ENCODE measurements at regions not wholly inside any gene's neighbourhood (a gene's known extent, or its start where the extent isn't known, plus 50 kb on each side); places are given as distances from the start of the nearest gene placed in this dataset.

DNA sequence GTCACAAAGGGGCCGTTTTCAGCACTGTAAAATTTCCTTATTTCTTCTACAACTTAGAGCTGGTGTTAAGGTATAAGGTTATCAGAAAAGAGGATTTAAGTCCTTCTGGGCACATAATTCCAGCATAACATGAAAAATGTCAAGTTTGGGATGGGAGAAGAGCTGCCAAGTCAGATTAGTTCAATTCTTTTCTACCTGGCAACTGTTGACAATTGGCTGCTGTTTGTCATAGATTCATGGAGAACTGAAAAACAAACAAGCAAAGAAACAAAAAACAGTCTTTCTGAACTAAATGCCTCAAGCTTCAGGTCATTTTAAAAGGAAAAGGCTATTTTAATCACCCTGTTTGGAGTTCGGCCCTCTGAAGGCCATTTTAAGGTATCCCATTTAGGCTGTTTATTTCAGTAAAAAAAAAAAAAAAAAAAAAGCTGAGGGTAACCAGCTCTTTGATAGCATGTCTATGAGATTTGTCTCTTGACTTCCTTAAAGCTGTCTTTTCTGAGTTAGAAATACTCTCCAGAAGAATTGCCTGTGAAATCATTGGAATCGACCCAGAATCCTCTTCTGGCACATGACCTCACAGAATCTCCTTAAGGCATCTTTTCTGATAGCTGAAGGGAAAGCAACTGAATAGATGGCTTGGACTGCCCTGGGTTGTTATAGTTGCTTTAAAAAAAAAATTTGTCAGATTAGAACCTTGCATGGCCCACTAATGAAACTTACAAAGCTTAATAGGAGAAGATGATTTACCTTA is 173.3 kb downstream of the SEMA6D start:
- no peak for ATAC-seq
- TF ChIP-seq ZFP3 (CRISPR knock-in tag; IDR thresholded peaks at IDR 0.05) (no peak), ZNF70 (CRISPR knock-in tag; IDR thresholded peaks at IDR 0.05) (no peak), ESRRG (CRISPR knock-in tag; IDR thresholded peaks at IDR 0.05) (no peak), RARB (CRISPR knock-in tag; IDR thresholded peaks at IDR 0.05) (no peak), ISL1 (CRISPR knock-in tag; IDR thresholded peaks at IDR 0.05) (no peak), TOX (CRISPR knock-in tag; IDR thresholded peaks at IDR 0.05; ENCODE audit: borderline replicate concordance) (no peak), PPARA (CRISPR knock-in tag; IDR thresholded peaks at IDR 0.05; ENCODE audit: borderline replicate concordance) (no peak), GLIS3 (CRISPR knock-in tag; IDR thresholded peaks at IDR 0.05) (no peak), ZNF8 (CRISPR knock-in tag; IDR thresholded peaks at IDR 0.05) (no peak), CSDC2 (CRISPR knock-in tag; IDR thresholded peaks at IDR 0.05) (no peak), OSR1 (CRISPR knock-in tag; IDR thresholded peaks at IDR 0.05) (no peak), ZC3H10 (CRISPR knock-in tag; IDR thresholded peaks at IDR 0.05) (no peak)
- TF ChIP-seq, protein P1, sequence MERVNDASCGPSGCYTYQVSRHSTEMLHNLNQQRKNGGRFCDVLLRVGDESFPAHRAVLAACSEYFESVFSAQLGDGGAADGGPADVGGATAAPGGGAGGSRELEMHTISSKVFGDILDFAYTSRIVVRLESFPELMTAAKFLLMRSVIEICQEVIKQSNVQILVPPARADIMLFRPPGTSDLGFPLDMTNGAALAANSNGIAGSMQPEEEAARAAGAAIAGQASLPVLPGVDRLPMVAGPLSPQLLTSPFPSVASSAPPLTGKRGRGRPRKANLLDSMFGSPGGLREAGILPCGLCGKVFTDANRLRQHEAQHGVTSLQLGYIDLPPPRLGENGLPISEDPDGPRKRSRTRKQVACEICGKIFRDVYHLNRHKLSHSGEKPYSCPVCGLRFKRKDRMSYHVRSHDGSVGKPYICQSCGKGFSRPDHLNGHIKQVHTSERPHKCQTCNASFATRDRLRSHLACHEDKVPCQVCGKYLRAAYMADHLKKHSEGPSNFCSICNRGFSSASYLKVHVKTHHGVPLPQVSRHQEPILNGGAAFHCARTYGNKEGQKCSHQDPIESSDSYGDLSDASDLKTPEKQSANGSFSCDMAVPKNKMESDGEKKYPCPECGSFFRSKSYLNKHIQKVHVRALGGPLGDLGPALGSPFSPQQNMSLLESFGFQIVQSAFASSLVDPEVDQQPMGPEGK (CRISPR knock-in tag; IDR thresholded peaks at IDR 0.05; ENCODE audit: borderline replicate concordance), result no peak
- TF ChIP-seq, protein P2, sequence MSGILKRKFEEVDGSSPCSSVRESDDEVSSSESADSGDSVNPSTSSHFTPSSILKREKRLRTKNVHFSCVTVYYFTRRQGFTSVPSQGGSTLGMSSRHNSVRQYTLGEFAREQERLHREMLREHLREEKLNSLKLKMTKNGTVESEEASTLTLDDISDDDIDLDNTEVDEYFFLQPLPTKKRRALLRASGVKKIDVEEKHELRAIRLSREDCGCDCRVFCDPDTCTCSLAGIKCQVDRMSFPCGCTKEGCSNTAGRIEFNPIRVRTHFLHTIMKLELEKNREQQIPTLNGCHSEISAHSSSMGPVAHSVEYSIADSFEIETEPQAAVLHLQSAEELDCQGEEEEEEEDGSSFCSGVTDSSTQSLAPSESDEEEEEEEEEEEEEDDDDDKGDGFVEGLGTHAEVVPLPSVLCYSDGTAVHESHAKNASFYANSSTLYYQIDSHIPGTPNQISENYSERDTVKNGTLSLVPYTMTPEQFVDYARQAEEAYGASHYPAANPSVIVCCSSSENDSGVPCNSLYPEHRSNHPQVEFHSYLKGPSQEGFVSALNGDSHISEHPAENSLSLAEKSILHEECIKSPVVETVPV (CRISPR knock-in tag; IDR thresholded peaks at IDR 0.05), result no peak
- TF ChIP-seq, protein P3, sequence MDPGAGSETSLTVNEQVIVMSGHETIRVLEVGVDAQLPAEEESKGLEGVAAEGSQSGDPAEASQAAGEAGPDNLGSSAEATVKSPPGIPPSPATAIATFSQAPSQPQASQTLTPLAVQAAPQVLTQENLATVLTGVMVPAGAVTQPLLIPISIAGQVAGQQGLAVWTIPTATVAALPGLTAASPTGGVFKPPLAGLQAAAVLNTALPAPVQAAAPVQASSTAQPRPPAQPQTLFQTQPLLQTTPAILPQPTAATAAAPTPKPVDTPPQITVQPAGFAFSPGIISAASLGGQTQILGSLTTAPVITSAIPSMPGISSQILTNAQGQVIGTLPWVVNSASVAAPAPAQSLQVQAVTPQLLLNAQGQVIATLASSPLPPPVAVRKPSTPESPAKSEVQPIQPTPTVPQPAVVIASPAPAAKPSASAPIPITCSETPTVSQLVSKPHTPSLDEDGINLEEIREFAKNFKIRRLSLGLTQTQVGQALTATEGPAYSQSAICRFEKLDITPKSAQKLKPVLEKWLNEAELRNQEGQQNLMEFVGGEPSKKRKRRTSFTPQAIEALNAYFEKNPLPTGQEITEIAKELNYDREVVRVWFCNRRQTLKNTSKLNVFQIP (CRISPR knock-in tag; IDR thresholded peaks at IDR 0.05; ENCODE audit: borderline replicate concordance, low read depth), result no peak

DNA sequence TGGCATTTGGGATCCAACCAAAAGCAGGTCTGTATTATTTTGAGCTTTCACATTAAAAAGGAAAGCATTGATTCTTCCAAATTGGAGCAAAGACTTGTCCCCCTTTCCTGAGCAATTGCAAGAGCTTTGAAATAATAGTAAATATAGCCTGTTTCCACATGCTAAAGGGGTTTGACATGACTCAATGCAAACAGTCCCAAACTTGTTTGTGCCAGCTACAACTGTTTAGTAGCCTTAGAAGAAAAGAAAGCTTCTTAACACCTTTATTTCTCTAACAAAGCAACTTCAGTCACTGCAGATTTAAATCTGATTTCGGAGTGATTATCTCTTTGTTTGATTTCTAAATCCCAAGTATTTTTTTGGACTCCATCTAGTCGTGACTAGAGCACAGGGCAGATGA is 180.2 kb downstream of the SEMA6D start:
- TF ChIP-seq ZC3H10 (CRISPR knock-in tag; IDR thresholded peaks at IDR 0.05) (no peak), TOX (CRISPR knock-in tag; IDR thresholded peaks at IDR 0.05; ENCODE audit: borderline replicate concordance) (no peak), SNAI2 (CRISPR knock-in tag; IDR thresholded peaks at IDR 0.05) (no peak), GLIS3 (CRISPR knock-in tag; IDR thresholded peaks at IDR 0.05) (no peak), ZFP30 (CRISPR knock-in tag; IDR thresholded peaks at IDR 0.05) (no peak), ZNF70 (CRISPR knock-in tag; IDR thresholded peaks at IDR 0.05) (no peak), RARB (CRISPR knock-in tag; IDR thresholded peaks at IDR 0.05) (no peak), ISL1 (CRISPR knock-in tag; IDR thresholded peaks at IDR 0.05) (no peak), CSDC2 (CRISPR knock-in tag; IDR thresholded peaks at IDR 0.05) (no peak), ESRRG (CRISPR knock-in tag; IDR thresholded peaks at IDR 0.05) (no peak), ZNF565 (CRISPR knock-in tag; conservative IDR thresholded peaks at IDR 0.05; ENCODE audit: low read depth) (no peak), ZNF8 (CRISPR knock-in tag; IDR thresholded peaks at IDR 0.05) (no peak), ZFP3 (CRISPR knock-in tag; IDR thresholded peaks at IDR 0.05) (no peak), PPARA (CRISPR knock-in tag; IDR thresholded peaks at IDR 0.05; ENCODE audit: borderline replicate concordance) (no peak)
- TF ChIP-seq, protein P3 (CRISPR knock-in tag; IDR thresholded peaks at IDR 0.05; ENCODE audit: borderline replicate concordance, low read depth), result no peak
- no peak for ATAC-seq

DNA sequence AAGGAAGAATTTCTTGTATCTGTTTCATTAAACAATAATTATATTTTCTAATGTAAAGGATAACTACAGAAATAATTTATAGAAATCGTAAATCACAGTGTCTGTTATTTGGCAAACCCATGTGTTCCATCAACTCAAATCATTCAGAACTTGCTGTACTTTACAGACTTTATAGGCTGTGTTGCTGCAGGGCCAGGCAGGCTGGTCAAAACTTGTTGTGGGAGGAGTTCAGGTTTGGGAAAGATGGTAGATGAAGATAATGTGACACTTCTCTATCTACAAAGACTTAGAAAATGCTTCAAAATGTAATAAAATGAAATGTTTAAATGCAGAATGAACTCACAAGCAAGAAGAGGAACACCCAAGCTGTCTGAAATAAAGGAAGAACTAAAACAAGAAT is 183.4 kb downstream of the SEMA6D start:
- TF ChIP-seq OSR1 (CRISPR knock-in tag; IDR thresholded peaks at IDR 0.05) (no peak), RARB (CRISPR knock-in tag; IDR thresholded peaks at IDR 0.05) (no peak), ARNTL (CRISPR knock-in tag; IDR thresholded peaks at IDR 0.05; ENCODE audit: borderline replicate concordance, low read depth) (no peak), ZFP30 (CRISPR knock-in tag; IDR thresholded peaks at IDR 0.05) (no peak), TCF4 (CRISPR knock-in tag; IDR thresholded peaks at IDR 0.05; ENCODE audit: borderline replicate concordance) (no peak), TOX (CRISPR knock-in tag; IDR thresholded peaks at IDR 0.05; ENCODE audit: borderline replicate concordance) (no peak), GLIS3 (CRISPR knock-in tag; IDR thresholded peaks at IDR 0.05) (no peak), BACH2 (CRISPR knock-in tag; IDR thresholded peaks at IDR 0.05; ENCODE audit: borderline replicate concordance) (no peak), ESRRG (CRISPR knock-in tag; IDR thresholded peaks at IDR 0.05) (no peak), PPARA (CRISPR knock-in tag; IDR thresholded peaks at IDR 0.05; ENCODE audit: borderline replicate concordance) (no peak), CSDC2 (CRISPR knock-in tag; IDR thresholded peaks at IDR 0.05) (no peak), SNAI2 (CRISPR knock-in tag; IDR thresholded peaks at IDR 0.05) (no peak), ZNF70 (CRISPR knock-in tag; IDR thresholded peaks at IDR 0.05) (no peak), ZFP3 (CRISPR knock-in tag; IDR thresholded peaks at IDR 0.05) (no peak)
- TF ChIP-seq, protein P2 (CRISPR knock-in tag; IDR thresholded peaks at IDR 0.05), result no peak
- TF ChIP-seq, protein P4, sequence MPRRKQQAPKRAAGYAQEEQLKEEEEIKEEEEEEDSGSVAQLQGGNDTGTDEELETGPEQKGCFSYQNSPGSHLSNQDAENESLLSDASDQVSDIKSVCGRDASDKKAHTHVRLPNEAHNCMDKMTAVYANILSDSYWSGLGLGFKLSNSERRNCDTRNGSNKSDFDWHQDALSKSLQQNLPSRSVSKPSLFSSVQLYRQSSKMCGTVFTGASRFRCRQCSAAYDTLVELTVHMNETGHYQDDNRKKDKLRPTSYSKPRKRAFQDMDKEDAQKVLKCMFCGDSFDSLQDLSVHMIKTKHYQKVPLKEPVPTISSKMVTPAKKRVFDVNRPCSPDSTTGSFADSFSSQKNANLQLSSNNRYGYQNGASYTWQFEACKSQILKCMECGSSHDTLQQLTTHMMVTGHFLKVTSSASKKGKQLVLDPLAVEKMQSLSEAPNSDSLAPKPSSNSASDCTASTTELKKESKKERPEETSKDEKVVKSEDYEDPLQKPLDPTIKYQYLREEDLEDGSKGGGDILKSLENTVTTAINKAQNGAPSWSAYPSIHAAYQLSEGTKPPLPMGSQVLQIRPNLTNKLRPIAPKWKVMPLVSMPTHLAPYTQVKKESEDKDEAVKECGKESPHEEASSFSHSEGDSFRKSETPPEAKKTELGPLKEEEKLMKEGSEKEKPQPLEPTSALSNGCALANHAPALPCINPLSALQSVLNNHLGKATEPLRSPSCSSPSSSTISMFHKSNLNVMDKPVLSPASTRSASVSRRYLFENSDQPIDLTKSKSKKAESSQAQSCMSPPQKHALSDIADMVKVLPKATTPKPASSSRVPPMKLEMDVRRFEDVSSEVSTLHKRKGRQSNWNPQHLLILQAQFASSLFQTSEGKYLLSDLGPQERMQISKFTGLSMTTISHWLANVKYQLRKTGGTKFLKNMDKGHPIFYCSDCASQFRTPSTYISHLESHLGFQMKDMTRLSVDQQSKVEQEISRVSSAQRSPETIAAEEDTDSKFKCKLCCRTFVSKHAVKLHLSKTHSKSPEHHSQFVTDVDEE (CRISPR knock-in tag; IDR thresholded peaks at IDR 0.05), result no peak
- ATAC-seq, result no peak

Measured in SK-N-SH treated with all-trans-retinoic acid at 6 μM for 48 hours (cell line).